ENCODE measurements at regions not wholly inside any gene's neighbourhood (a gene's known extent, or its start where the extent isn't known, plus 50 kb on each side); places are given as distances from the start of the nearest gene placed in this dataset.
"Not testable (repeated sequence)": the region's sequence is repeated elsewhere in the genome, so short reads cannot be mapped to it uniquely, and the experiment has no call there.

DNA sequence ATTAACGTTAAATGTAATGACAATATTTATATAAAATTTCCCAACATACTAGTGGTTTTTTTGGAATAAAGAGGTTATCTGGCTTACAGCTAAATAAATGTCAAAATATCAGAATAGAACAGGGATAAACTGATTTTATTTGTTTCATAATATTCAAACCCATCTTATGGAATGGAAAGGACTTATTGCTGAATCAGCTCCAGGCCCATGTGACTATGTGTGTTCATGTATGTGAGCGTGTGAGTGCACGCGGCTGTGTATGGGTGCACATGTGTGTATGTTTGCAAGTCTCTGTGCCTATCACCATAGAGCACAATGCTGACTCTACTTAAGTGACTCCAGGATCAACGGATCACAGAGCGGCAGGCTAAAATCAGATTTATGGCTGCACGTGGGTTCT is 392.3 kb upstream of the GRM7 start:
- no peak for DNase-seq

DNA sequence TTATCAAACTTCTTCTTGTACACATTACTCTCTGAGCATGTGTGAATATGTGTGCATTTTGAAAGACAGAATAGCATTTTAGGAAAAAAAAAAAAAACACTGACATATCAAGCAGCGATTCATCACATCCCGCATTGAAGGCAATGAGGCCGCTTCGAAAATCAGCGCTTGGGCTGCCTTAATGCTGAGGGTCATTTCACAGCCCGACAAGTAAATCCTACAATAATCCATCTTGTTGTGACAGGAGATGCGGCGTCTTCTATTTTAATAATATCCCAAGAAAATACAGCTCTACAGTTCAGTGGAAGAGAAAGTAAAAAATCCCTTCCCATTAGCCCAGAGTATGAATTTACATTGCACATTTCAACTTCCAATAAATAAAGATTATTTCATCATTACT is 389.2 kb upstream of the GRM7 start:
- DNase-seq, result no peak

DNA sequence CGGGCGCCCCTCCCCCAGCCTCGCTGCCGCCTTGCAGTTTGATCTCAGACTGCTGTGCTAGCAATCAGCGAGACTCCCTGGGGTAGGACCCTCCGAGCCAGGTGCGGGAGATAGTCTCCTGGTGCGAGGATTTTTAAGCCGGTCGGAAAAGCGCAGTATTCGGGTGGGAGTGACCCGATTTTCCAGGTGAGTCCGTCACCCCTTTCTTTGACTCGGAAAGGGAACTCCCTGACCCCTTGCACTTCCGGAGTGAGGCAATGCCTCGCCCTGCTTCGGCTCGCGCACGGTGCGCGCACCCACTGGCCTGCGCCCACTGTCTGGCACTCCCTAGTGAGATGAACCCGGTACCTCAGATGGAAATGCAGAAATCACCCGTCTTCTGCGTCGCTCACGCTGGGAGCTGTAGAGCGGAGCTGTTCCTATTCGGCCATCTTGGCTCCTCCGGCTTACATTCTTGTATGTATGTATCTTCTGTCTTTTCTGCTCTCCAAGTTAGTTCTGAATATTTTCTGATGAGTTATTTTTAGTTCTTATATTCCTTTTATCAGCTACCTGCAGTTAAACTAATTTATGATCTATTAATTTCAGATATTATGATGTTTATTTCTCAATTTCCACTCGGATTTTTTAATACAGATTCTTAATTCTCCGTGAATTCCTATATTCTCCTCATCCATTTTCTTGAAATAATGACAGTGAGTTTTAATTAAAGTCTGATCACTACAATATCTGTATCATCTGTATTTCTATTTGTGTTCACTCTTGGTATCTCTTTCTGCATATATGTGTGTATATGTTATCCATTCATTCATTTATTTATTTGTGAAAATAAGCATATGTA is 370.2 kb upstream of the GRM7 start:
- not testable (repeated sequence) for DNase-seq

DNA sequence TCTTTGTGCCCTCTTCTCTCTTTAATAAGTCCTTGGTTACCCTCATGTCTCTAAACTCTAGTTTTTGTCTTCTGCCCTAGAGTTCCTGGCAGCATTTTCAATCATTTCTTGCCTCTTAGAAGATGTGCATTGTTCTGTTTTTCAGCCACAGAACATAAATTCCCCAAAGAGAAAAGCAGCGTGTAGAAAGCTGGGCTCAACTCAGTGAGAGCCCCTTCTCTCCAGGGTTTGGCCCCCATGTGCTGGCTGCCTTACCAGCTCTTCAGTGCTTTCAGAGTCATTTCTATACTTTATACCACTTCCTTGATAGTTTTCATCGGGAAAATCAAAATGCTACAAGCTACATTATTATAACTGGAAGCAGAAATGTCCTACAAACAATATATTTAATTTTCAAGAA is 369.1 kb upstream of the GRM7 start:
- DNase-seq, result no peak

DNA sequence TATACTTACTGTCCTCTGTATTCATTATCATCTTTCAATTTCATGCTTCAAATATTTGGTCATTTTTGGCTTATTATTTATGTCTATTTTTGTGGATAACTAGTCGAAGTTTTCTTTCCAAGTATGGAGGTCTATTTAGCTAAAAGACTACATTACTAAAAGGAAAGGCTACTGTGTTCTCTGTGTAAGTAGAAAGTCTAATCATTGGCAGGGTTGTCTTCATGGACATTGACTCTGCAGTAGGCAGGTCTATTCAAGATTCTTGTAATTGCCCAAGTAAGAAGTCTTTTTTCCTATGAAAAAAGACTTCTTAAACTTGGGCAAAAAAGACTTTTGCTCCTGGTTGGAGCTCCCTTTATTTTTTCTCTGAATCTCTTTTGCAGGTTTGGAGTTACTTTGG is 368.6 kb upstream of the GRM7 start:
- DNase-seq, result no peak

DNA sequence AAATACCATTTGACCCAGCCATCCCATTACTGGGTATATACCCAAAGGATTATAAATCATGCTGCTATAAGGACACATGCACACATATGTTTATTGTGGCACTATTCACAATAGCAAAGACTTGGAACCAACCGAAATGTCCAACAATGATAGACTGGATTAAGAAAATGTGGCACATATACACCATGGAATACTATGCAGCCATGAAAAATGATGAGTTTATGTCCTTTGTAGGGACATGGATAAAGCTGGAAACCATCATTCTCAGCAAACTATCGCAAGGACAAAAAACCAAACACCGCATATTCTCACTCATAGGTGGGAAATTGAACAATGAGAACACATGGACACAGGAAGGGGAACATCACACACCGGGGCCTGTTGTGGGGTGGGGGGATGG is 362.0 kb upstream of the GRM7 start:
- not testable (repeated sequence) for DNase-seq

DNA sequence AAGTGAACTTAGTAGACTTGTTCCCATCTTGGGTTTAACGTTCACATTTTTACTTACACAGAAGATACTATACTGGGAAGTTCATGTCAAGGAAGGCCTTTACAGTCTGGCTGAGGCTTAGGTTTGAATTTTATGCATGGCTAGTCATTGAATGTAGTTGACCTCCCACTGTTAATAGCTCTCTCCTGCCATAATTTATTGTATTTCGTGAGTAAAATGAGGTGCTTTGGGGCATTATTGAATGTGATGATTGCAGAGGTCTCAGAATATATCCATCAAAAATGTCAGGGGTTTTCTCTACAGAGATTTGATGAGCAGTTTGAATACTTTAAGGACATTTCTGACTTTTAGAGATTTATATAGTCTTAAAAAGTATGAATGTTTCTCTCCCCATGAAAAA is 356.6 kb upstream of the GRM7 start:
- no peak for DNase-seq

DNA sequence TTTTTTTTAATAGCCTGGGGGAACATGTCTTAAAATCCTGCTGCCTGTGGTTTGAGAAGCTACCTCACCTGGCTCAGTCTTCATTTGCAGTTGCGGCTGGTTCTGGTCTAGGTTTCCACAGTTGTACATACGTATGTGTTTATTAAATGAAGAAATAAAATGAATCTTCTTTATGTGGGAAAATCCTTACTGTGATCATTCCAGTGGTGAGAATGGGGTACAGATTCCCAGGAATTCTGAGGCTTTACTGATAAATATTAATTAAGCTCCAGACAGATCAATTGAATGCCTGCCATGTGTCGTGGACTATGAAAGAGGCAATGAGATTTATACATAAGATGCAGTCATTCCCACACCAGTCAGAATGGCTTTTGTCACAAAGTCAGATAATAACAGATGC is 356.1 kb upstream of the GRM7 start:
- no peak for DNase-seq

DNA sequence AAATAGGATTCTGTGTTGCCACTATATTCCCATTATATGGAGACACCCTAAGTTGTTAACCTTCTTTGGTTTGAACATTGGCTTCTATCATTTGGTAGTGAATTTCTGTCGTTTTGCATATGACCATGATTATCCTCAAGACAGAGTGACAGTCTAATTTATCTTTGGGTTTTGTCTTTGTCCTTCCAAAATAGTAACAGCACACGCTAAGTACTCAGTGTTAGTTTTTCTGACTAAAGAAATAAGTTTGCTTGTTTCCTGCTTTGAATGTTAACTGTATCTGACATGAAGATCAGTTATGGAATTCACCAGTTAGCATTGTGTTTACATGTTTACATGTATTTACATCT is 352.5 kb upstream of the GRM7 start:
- no peak for DNase-seq

DNA sequence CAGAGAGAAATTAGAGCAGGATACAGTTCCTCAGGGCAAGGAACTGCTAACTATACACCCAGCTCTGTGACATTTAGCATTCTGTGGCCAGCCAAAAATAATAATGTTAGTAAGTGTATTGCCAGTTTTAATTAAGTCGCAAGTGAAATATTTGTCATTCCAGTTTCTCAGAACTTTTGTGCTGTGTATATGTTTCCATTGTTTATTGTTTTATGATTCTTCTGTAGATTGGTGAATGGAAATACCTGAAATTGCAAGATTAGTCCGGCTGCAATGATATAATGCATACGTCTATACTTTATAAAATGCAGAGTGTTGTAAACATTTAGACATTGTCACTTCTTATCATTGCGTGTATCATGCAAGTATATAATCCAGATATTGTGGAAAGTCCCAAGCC is 351.3 kb upstream of the GRM7 start:
- DNase-seq, result no peak

DNA sequence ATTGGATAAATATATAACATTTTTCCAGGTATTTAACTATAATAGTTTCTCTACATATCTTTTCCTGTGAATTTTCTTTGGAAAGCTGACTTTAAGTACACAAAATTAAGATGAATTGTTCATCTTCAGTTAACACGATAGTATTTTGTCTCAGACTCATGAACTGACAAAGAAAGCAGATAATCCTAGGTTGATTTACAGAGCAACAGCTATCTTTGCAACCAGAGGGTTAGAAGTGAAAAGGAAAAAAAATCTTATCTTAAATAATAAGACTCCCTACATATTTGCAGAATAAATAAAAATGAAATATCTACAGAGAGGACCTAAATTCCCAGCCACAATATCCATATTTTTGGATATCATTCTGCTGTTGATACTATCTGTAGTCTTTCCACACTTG is 350.2 kb upstream of the GRM7 start:
- no peak for DNase-seq

DNA sequence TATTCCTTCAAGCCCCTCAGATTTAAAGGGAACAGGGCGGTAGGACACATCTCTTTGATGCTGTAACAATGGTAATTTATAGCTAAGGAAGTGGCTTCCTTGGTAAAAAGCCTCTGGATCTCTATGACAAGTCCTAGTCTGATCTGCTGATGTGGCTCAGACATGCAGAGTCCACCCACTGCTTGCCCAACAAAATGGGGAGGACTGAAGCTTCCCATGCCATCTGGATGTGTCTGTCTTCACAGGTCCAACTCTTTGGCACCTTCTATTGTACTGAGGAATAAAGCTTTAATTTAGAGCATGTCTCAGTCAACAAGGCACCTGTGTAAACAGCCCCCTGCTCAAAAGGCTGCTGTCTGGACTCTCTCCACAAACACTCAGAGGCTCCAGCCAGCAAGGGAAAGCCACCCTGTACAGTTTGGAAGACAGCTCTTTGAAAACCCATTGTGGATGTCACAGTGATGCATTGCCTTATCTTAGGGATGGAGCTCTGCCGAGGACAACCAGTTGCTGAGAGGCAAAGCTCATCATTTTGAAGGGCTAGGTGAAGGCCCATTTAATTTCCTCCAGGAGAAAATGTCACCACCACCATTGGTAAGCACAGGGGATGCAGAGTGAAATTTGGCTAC is 348.6 kb upstream of the GRM7 start:
- DNase-seq, result peak; percentile 91

DNA sequence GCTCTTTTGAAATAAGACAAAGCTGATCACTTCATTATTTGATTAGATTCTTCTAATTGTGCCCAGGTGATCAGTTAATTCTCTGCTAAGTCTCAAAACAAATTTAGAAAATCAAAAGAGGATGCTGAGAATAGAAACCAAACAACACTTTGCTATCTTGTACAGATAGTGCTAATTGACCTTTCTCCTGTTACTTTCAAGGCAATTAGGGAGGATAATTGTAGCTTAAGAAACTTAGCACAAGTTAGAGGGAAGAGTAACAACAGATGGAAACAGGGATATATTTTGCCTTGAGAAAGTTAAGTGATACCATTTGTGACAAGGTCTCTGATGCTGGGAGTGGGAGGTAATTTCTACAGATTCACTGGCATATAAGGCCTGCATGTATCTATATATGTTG is 344.8 kb upstream of the GRM7 start:
- no peak for DNase-seq

DNA sequence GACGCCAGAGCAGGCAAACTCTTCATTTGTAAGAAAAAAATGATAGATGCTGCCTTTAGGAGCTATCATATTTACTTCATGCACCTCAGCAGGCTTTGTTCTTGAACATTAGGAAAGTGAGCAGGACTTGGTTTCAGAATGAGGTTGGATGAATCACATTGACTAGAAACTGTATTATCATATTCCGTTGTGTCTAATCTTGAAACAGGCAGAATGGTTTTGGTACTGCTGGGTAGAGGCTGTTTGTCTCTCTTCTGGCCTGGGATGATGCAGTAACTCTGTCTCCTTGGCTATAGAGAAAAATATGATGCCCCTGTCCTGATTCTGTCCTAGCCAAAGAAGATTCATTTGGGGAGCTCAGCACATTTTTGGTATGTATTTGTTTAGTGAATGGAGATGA is 344.2 kb upstream of the GRM7 start:
- DNase-seq, result no peak

DNA sequence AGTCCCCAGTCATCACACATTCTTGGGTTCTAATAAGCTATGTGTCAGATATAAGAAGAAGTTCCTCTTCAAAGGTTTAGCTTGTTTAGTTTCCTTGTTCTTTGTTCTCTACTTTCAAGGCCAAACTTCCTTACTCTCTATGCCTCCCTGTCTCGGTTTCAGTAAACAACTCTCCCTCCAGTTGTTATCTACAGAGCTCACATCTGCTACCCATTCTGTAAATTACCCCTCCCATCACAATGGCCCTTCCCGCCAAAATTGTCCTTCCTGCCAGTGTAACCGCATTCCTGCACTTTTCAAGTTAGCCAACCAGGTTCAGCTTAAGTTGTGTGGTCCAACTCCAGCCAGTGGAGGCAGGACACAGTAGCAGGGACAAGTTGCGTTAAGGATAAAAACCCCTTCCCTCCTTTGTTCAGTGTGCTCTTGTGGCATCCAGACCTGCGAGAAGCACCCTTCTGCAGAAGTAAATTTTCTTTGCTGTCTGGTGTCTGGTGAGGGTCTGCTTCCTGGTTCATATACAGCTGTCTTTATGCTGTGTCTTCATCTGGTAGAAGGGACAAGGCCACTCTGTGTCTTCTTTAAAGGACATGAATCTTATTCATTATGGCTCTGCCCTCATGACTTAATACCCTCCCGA is 342.1 kb upstream of the GRM7 start:
- DNase-seq, result no peak

DNA sequence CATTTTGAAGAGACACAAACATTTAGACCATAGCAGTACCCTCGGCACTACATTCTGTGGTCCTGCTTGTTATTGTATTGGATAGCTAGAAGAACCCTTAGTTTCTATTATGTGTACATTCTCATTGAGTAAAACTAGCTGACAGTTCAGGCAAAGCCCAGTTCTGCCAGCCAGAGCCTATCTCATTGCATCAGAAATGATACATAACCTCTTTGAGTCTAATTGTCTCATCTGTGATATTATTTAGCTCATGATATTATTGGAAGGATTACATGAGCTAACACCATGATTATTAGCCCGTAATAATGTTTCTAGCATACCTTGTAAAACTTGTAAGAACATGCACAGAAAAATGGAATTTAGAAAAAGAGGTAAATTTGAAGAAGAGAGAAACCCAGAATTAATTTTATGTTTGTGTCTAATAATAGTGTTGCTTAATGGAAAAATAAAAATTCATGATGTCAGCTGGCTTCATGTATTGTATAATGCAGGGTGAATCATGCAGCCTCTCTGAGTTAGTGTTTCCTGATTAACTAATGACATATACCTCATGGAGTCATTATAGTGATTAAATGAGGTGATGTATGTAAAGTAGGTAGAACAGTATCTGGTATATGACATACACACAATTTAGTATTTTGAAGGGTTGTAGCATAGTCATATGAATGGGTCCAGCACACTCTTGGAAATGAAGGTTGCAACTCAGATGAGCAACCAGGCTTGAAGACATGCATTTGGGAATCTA is 339.4 kb upstream of the GRM7 start:
- DNase-seq, result no peak

DNA sequence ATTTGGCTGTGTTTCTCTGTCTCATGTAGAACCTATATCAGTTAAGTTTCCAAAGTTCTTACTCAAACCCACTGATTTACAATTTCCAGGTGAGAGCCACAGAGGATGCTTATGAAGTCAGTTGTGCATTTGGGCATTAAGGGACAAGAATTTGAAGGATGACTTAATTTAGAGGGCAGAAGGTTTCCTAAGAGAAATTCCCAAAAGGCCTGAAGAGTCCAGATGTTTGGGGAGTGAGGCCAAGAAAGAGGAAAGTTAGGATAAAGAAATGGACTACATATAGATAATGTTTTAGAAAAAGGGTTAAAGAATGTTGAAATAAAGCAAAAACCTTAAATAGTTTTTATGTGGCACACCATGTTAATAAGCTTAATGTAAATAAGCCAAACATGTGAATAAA is 338.7 kb upstream of the GRM7 start:
- no peak for DNase-seq

DNA sequence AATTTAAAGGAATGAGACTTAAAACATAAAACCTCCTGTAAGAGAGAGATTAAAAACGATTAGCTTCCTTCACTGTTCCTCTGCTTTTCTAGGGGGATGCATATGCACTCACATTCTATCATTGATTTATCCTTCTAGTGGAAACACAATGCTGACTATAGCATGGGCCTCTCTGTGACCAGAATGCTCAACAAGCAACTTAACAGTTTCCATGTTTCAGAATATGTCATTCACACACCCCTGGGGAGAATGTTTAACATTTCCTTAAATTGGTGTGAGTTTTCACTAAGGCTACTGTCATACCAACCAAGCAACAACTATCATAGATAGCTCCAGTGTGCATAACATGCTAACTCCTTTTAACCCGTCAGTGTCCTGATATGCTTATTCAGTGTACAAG is 337.9 kb upstream of the GRM7 start:
- no peak for DNase-seq

DNA sequence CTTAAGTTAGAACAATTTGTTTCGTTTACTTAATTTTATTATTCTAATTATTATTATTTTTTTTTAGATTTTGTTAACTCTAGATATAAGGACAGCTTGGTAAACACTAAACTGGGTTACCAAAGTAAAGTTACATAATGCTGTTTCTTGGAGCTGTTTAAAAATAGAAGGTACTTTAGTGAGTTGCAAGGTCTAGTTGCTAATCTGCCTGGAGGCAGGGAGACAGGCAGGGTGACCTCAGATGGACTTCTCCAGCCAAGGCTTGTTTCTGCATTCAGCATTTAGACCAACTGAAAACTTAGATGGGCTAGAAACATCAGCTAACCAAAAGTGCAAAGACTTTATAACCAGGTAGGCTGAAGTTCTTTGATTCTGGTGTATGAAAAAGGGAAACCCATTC is 336.4 kb upstream of the GRM7 start:
- no peak for DNase-seq

DNA sequence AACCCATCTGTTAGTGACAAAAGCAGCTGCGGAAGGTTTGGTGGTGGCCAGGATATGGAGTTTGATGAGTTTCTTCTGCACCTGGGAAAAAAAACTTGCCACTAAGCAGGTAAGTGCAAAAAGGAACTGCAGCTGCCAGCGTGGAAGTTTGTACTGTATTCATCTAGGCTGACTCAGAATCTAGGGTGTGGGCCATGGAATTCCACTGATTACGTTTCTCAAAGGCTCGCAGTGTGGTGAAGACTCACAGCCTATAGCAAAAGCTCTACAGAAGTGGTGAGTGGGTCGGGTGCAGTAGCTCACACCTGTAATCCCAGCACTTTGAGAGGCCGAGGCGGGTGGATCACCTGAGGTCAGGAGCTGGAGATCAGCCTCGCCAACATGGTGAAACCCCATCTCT is 334.6 kb upstream of the GRM7 start:
- DNase-seq, result no peak

DNA sequence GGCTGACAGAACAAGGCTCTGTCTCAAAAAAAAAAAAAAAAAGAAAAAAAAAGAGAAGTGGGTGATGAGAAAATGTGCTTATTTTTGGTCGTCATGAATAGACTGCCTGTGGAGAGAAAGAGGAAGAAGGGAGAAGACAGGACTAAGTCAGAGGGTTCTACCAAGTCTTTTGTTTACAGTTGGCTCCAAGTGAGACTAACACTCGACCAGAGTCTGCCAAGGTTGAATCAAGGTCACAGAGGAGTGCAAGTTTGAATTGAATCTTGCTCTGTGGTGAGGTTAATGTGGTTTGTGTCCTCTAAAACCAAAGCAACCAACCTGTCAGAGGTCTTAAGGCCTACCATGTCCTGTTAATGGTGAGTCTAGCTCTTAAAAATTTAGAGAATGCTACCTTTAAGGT is 334.1 kb upstream of the GRM7 start:
- DNase-seq, result no peak

DNA sequence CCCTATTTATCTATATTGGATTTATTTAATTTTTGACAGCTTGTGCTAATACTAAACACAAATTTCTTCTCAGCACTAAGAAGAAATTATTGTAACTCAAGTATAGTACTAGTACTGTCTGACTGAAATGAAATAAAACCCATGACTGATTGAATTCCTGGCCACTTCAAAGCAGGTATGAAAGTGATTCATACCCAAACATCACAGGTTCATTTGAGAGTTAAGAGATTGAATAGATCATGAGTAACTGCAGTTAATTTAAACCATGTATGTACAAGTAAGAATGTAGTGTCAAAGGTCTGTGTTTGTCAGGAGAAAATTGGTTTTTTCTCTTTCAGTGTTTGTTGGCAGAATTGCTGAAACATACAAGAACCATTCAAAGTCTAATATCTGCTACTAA is 332.0 kb upstream of the GRM7 start:
- no peak for DNase-seq

DNA sequence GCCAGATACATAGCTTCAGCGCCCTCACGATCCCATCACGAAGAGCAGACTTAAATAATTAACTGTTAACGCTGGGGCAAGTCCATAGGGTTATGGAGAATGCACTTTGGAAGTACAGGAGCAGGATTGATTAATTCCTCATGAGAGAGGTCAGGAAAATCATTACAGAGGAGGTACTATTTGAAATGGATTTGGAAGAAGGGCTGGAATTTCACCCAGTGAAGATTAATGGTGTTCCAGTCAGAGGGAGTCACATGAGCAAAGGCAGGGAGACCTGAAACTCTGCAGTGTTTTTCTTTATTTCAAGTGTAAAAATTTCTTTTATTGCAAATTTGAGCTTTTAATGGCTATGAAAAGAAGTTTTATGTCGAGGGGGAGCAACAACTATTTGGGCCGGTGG is 329.8 kb upstream of the GRM7 start:
- DNase-seq, result no peak

DNA sequence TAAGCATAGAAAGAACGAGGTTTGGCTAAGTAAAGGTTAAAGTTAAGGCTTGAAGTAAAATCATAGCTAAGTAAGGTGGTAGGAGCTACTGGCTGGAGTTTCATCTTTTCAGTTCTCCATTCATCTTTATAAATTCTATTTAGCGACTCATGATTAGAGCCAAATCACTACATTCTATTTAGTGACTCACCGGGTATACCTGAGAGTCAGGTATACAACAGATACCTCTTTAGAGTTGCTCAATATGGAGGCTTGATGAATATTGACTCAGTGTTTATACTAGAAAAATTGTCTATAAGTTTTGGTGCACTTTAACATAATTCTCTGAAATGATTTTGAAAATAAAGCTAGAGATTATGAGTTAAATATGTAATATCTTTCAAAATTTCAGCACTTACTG is 328.8 kb upstream of the GRM7 start:
- DNase-seq, result no peak
